ENCODE measurements at regions not wholly inside any gene's neighbourhood (a gene's known extent, or its start where the extent isn't known, plus 50 kb on each side); places are given as distances from the start of the nearest gene placed in this dataset.

GRCh38 chr13:90633849-90634248 lies 713.6 kb upstream of the MIR17HG start:
- no peak overlapping the region for H3K27ac ChIP-seq
- no peak for DNase-seq
- no peaks in the 10 kb centered on the region for H3K9me3 ChIP-seq
- no peak overlapping the region for H3K4me3 ChIP-seq
- H3K27me3 ChIP-seq, result no peaks in the 10 kb centered on the region
- H3K36me3 ChIP-seq, result no peaks in the 10 kb centered on the region
- no peak for TF ChIP-seq CTCF (IDR thresholded peaks at IDR 0.05)
- TF ChIP-seq POLR2A (IDR thresholded peaks at IDR 0.05), result no peak
- no peaks in the 10 kb centered on the region for H3K4me1 ChIP-seq
- intact Hi-C loops (cut with DNase I), result no loop called here

GRCh38 chr13:90640976-90641375 lies 706.5 kb upstream of the MIR17HG start:
- Histone ChIP-seq H3K36me3 (no peaks in the 10 kb centered on the region), H3K4me3 (no peak overlapping the region), H3K27ac (no peak overlapping the region), H3K9me3 (no peaks in the 10 kb centered on the region), H3K4me1 (no peaks in the 10 kb centered on the region), H3K27me3 (no peaks in the 10 kb centered on the region)
- TF ChIP-seq CTCF (IDR thresholded peaks at IDR 0.05) (no peak), POLR2A (IDR thresholded peaks at IDR 0.05) (no peak)
- intact Hi-C loops (cut with DNase I), result no loop called here
- no peak for DNase-seq
- 83 to 100% methylated on average over 1 of the region's 1 CpG for WGBS, 2 donors

- Histone ChIP-seq H3K9me3 (no peaks in the 10 kb centered on the region), H3K27me3 (no peaks in the 10 kb centered on the region), H3K4me3 (no peak overlapping the region), H3K36me3 (no peaks in the 10 kb centered on the region), H3K27ac (no peak overlapping the region), H3K4me1 (no peaks in the 10 kb centered on the region)
- WGBS, 2 donors, result 72 to 86% methylated on average over 2 of the region's 2 CpGs
- TF ChIP-seq CTCF (IDR thresholded peaks at IDR 0.05), result no peak
- TF ChIP-seq POLR2A (IDR thresholded peaks at IDR 0.05), result no peak
- intact Hi-C loops (cut with DNase I), result no loop called here
- DNase-seq, result no peak
Measured at GRCh38 chr13:90641884-90642283, 705.6 kb upstream of the MIR17HG start.

GRCh38 chr13:90645582-90645981 lies 701.9 kb upstream of the MIR17HG start:
- Histone ChIP-seq H3K4me1 (no peaks in the 10 kb centered on the region), H3K4me3 (no peak overlapping the region), H3K27ac (no peak overlapping the region), H3K36me3 (no peaks in the 10 kb centered on the region), H3K27me3 (no peaks in the 10 kb centered on the region), H3K9me3 (no peaks in the 10 kb centered on the region)
- no peak for DNase-seq
- WGBS, 2 donors, result 87 to 92% methylated on average over 1 of the region's 1 CpG
- intact Hi-C loops (cut with DNase I), result no loop called here
- TF ChIP-seq POLR2A (IDR thresholded peaks at IDR 0.05) (no peak), CTCF (IDR thresholded peaks at IDR 0.05) (no peak)

- H3K4me1 ChIP-seq, result no peaks in the 10 kb centered on the region
- H3K27me3 ChIP-seq, result no peaks in the 10 kb centered on the region
- H3K27ac ChIP-seq, result no peak overlapping the region
- H3K4me3 ChIP-seq, result no peak overlapping the region
- intact Hi-C loops (cut with DNase I), result no loop called here
- DNase-seq, result no peak
- TF ChIP-seq POLR2A (IDR thresholded peaks at IDR 0.05) (no peak), CTCF (IDR thresholded peaks at IDR 0.05) (no peak)
- H3K36me3 ChIP-seq, result no peaks in the 10 kb centered on the region
- peaks cover 0 to 14% (median 0%) of the 10 kb centered on the region in 3 donors for H3K9me3 ChIP-seq
Measured at GRCh38 chr13:90648497-90648896, 699.0 kb upstream of the MIR17HG start.

All from esophagus squamous epithelium (tissue), 5 donors.